PC-9 (cell line): ENCODE measurements at regions not wholly inside any gene's neighbourhood (a gene's known extent, or its start where the extent isn't known, plus 50 kb on each side); places are given as distances from the start of the nearest gene placed in this dataset.

ENCODE experiments used
- BruUV-seq: library from RNA; stranded (reverse); fragments of 400-500 nt; replicated peaks from 2 replicates; lab custom pipeline; 2021; lab: Mats Ljungman, UMichigan
- CTCF ChIA-PET: fragments of 300-600 bp; sonication (Branson Sonifier 250); formaldehyde crosslinking; loops from one replicate; lab custom pipeline; 2022; ENCODE audit warnings: antibody characterized with exemption; lab: Charles Lee
- POLR2A ChIA-PET: fragments of 300-600 bp; sonication (Branson Sonifier 250); formaldehyde crosslinking; loops from one replicate; lab custom pipeline; 2022; ENCODE audit warnings: antibody characterized with exemption; ENCODE audit not compliant: unreplicated experiment; lab: Charles Lee
- DNase-seq, 2 experiments: peaks; one replicate each; pipeline versions ENCODE4 v3.0.0 to v3.0.0-alpha.2; 2015 to 2022; ENCODE audit warnings: mixed read lengths in 1 of 2
- H2AFZ ChIP-seq: fragments of 200-600 bp; sonication (generic); 2 replicates; pipeline ENCODE4 v1.8.1; 2017; ENCODE audit warnings: antibody characterized with exemption
- H3F3A ChIP-seq: fragments of 200-600 bp; sonication (generic); 2 replicates; pipeline ENCODE4 v1.8.1; 2017; ENCODE audit warnings: antibody characterized with exemption, mild to moderate bottlenecking, low read depth; ENCODE audit not compliant: insufficient read depth
- H3K27ac ChIP-seq: fragments of 200-600 bp; sonication (generic); 2 replicates; pipeline ENCODE4 v1.6.1; 2016; ENCODE audit warnings: mixed run types
- H3K27me3 ChIP-seq: fragments of 200-600 bp; sonication (generic); 2 replicates; pipeline ENCODE4 v1.6.1; 2016; ENCODE audit warnings: low read depth, mixed run types; ENCODE audit not compliant: insufficient read depth
- H3K36me3 ChIP-seq: fragments of 200-600 bp; sonication (generic); 2 replicates; pipeline ENCODE4 v1.6.1; 2016; ENCODE audit warnings: low read depth, mixed run types
- H3K4me1 ChIP-seq: fragments of 200-600 bp; sonication (generic); replicated peaks from 2 replicates; pipeline ENCODE4 v1.6.1; 2016; ENCODE audit warnings: mixed run types; ENCODE audit not compliant: insufficient read depth
- H3K4me2 ChIP-seq: fragments of 200-600 bp; sonication (generic); 2 replicates; pipeline ENCODE4 v1.6.1; 2017; ENCODE audit warnings: mixed run types
- H3K4me3 ChIP-seq: fragments of 200-600 bp; sonication (generic); 2 replicates; pipeline ENCODE4 v1.6.1; 2016; ENCODE audit warnings: mixed run types
- H3K79me2 ChIP-seq: fragments of 200-600 bp; sonication (generic); 2 replicates; pipeline ENCODE4 v1.6.1; 2017; ENCODE audit warnings: low read depth, mixed run types
- H3K9me2 ChIP-seq: fragments of 200-600 bp; sonication (generic); 2 replicates; pipeline ENCODE4 v1.8.1; 2017; ENCODE audit warnings: mild to moderate bottlenecking; ENCODE audit not compliant: insufficient read depth
- H3K9me3 ChIP-seq: fragments of 200-600 bp; sonication (generic); 2 replicates; pipeline ENCODE4 v1.8.1; 2016; ENCODE audit warnings: low read depth; ENCODE audit not compliant: insufficient read depth
- H4K20me1 ChIP-seq: fragments of 200-600 bp; sonication (generic); 2 replicates; pipeline ENCODE4 v1.8.1; 2017; ENCODE audit not compliant: insufficient read depth
- CTCF ChIP-seq: fragments of 200-600 bp; sonication (generic); conservative IDR thresholded peaks from 2 replicates; pipeline ENCODE4 v1.6.1; 2017; ENCODE audit warnings: mixed run types, antibody characterized with exemption, mild to moderate bottlenecking, moderate library complexity
- EZH2 ChIP-seq: fragments of 200-600 bp; sonication (generic); IDR thresholded peaks from 2 replicates; pipeline ENCODE4 v1.8.0; 2017; ENCODE audit warnings: antibody characterized with exemption, low read depth
- intact Hi-C: fragments of 100-400 bp; cut with micrococcal nuclease; formaldehyde crosslinking; loops from one replicate; pipeline ENCODE4 v1.10.0; 2022; ENCODE audit not compliant: unreplicated experiment

GRCh38 chr9:2263111-2263510 is 248.0 kb downstream of the SMARCA2 start:
- intact Hi-C loops, result no loop called here
- TF ChIP-seq EZH2 (no peak), CTCF (no peak)
- Histone ChIP-seq H3K9me2 (no peaks in the 10 kb centered on the region), H3K79me2 (no peaks in the 10 kb centered on the region), H3K36me3 (no peaks in the 10 kb centered on the region), H3K4me2 (no peak overlapping the region), H2AFZ (no peak overlapping the region), H3K9me3 (no peaks in the 10 kb centered on the region), H3K4me1 (peaks cover 14% of the 10 kb centered on the region), H3K27ac (no peak overlapping the region), H3K4me3 (no peak overlapping the region), H3F3A (no peaks in the 10 kb centered on the region), H3K27me3 (no peaks in the 10 kb centered on the region), H4K20me1 (no peaks in the 10 kb centered on the region)
- no peak for DNase-seq
- ChIA-PET POLR2A (interaction anchor here (0.6 kb wide), 1 partner anchor 506 kb away, joined by 4 read pairs; no protein-coding TSS in a partner anchor), CTCF (no interaction called here)
- BruUV-seq, result no TSS peak

GRCh38 chr9:2263665-2264064 is 248.5 kb downstream of the SMARCA2 start:
- Histone ChIP-seq H3K4me2 (no peak overlapping the region), H3F3A (no peaks in the 10 kb centered on the region), H3K36me3 (no peaks in the 10 kb centered on the region), H4K20me1 (no peaks in the 10 kb centered on the region), H3K4me3 (no peak overlapping the region), H3K27me3 (no peaks in the 10 kb centered on the region), H3K9me2 (no peaks in the 10 kb centered on the region), H3K9me3 (no peaks in the 10 kb centered on the region), H3K27ac (no peak overlapping the region), H2AFZ (no peak overlapping the region), H3K79me2 (no peaks in the 10 kb centered on the region), H3K4me1 (peaks cover 14% of the 10 kb centered on the region)
- no TSS peak for BruUV-seq
- no peak for TF ChIP-seq CTCF
- TF ChIP-seq EZH2, result no peak
- ChIA-PET CTCF (no interaction called here), POLR2A (no interaction called here)
- no peak for DNase-seq
- intact Hi-C loops, result no loop called here

- H3K4me1 ChIP-seq, result peaks cover 14% of the 10 kb centered on the region
- no peaks in the 10 kb centered on the region for H3K9me2 ChIP-seq
- CTCF ChIA-PET, result no interaction called here
- no peaks in the 10 kb centered on the region for H3K36me3 ChIP-seq
- H2AFZ ChIP-seq, result no peak overlapping the region
- DNase-seq, result no peak
- intact Hi-C loops, result no loop called here
- BruUV-seq, result no TSS peak
- no peaks in the 10 kb centered on the region for H3K9me3 ChIP-seq
- POLR2A ChIA-PET, result no interaction called here
- H3K4me3 ChIP-seq, result no peak overlapping the region
- H3K4me2 ChIP-seq, result no peak overlapping the region
- no peaks in the 10 kb centered on the region for H3K27me3 ChIP-seq
- no peaks in the 10 kb centered on the region for H3K79me2 ChIP-seq
- no peak overlapping the region for H3K27ac ChIP-seq
- no peaks in the 10 kb centered on the region for H3F3A ChIP-seq
- TF ChIP-seq CTCF (no peak), EZH2 (no peak)
- no peaks in the 10 kb centered on the region for H4K20me1 ChIP-seq
Measured at GRCh38 chr9:2264081-2264480, 248.9 kb downstream of the SMARCA2 start.
